ENCODE measurements at regions not wholly inside any gene's neighbourhood (a gene's known extent, or its start where the extent isn't known, plus 50 kb on each side); places are given as distances from the start of the nearest gene placed in this dataset.

DNA sequence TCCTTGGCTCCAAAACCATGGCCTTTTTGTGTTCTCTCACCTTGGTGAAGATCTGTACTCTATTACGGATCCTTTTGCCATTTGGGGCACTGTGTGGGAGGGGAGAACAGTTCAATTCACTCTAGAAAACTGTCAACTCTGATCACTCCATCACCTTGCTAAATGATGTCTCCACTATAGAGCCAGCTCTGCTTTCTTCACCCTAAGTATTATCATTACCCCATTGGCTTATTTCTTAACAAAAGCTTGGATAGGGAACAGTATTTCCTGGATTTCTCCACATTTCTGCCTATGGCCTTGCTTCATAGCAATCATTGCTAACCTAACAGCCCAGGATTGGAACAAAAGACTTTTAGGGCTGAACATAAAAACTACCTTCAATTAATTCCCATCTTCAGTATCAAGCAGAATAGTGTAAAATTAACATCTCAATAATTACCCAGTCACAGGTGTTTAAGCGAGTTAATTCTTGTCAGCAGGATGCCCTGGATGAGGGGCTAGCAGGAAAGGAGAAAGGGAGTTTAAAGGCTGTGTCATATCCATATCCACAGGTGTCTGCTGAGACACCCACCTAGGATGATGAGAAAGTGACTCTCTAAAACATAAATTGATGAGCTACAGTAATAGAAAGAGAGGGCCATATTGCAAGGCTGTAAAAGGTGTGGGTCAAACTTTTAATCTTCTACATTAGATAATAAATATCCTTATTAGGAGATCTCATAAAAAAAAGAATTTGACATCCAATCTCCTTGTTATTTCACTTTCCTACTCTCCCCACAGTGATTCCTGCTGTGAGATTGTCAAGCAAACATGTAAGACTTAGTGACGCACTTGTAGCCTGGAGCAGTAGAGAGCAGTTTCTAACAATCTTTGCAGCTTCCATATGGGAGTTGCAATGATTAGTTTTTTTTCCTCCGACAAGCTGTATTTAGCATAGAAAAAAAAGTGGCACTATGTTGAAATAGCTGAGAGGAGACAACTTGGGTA lies 589.5 kb upstream of the NXPH2 start:
- ChIA-PET CTCF (no interaction called here), POLR2A (no interaction called here)
- DNase-seq: no peak
- H3K27ac Mint-ChIP-seq (ENCODE audit: unreplicated experiment): no peak overlapping the region
- H3K4me1 Mint-ChIP-seq (ENCODE audit: low read depth, unreplicated experiment): no peaks in the 10 kb centered on the region
- Histone ChIP-seq H3K4me3 (ENCODE audit: low read depth, low read length) (no peak overlapping the region), H3K27me3 (replicated peaks; ENCODE audit: control insufficient read depth, insufficient read depth, low read length) (no peaks in the 10 kb centered on the region), H3K36me3 (ENCODE audit: control insufficient read depth, insufficient read depth, low read length) (no peaks in the 10 kb centered on the region), H3K9me3 (no peaks in the 10 kb centered on the region), H3K4me1 (no peaks in the 10 kb centered on the region)
- no peak overlapping the region for H3K4me3 Mint-ChIP-seq (ENCODE audit: unreplicated experiment)
- peaks cover 9% of the 10 kb centered on the region for H3K27me3 Mint-ChIP-seq (ENCODE audit: insufficient read depth, unreplicated experiment)
- no peaks in the 10 kb centered on the region for H3K36me3 Mint-ChIP-seq (ENCODE audit: insufficient read depth, unreplicated experiment)
- no TSS peak for BruUV-seq (replicated peaks)
- intact Hi-C loops (cut with micrococcal nuclease; ENCODE audit: unreplicated experiment): no loop called here
- H3K9me3 Mint-ChIP-seq (ENCODE audit: unreplicated experiment): no peaks in the 10 kb centered on the region
- TF ChIP-seq, protein P1, sequence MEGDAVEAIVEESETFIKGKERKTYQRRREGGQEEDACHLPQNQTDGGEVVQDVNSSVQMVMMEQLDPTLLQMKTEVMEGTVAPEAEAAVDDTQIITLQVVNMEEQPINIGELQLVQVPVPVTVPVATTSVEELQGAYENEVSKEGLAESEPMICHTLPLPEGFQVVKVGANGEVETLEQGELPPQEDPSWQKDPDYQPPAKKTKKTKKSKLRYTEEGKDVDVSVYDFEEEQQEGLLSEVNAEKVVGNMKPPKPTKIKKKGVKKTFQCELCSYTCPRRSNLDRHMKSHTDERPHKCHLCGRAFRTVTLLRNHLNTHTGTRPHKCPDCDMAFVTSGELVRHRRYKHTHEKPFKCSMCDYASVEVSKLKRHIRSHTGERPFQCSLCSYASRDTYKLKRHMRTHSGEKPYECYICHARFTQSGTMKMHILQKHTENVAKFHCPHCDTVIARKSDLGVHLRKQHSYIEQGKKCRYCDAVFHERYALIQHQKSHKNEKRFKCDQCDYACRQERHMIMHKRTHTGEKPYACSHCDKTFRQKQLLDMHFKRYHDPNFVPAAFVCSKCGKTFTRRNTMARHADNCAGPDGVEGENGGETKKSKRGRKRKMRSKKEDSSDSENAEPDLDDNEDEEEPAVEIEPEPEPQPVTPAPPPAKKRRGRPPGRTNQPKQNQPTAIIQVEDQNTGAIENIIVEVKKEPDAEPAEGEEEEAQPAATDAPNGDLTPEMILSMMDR (IDR thresholded peaks at IDR 0.05; ENCODE audit: insufficient read depth in 1 of 2, low read depth in 1 of 2, low read length in 1 of 2, severe bottlenecking in 1 of 2, unreplicated experiment in 1 of 2): no peak

DNA sequence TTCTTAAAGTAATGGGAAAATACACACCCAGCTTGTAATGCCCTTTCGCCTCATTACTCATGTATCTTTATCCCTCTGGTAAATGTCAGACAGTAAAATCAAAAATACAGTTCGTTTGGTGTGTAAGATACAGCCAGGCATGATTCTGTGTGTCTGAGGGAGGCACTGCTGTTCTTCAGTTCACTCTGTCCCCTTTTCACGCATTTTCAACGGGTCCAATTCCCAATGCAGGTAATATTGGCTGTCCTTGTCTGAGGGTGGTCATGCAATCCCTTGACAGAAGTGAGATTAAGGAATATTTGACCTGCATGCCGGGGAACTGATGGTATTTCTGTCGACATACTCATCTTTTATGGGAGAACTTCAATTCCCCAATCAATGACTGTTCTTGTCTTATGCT lies 587.2 kb upstream of the NXPH2 start:
- Histone ChIP-seq H3K36me3 (ENCODE audit: control insufficient read depth, insufficient read depth, low read length) (no peaks in the 10 kb centered on the region), H3K9me3 (no peaks in the 10 kb centered on the region), H3K4me3 (ENCODE audit: low read depth, low read length) (no peak overlapping the region), H3K27me3 (replicated peaks; ENCODE audit: control insufficient read depth, insufficient read depth, low read length) (no peaks in the 10 kb centered on the region), H3K4me1 (no peaks in the 10 kb centered on the region)
- ChIA-PET POLR2A (no interaction called here), CTCF (no interaction called here)
- intact Hi-C loops (cut with micrococcal nuclease; ENCODE audit: unreplicated experiment): no loop called here
- TF ChIP-seq, protein P1 (IDR thresholded peaks at IDR 0.05; ENCODE audit: insufficient read depth in 1 of 2, low read depth in 1 of 2, low read length in 1 of 2, severe bottlenecking in 1 of 2, unreplicated experiment in 1 of 2): no peak
- Mint-ChIP-seq H3K36me3 (ENCODE audit: insufficient read depth, unreplicated experiment) (no peaks in the 10 kb centered on the region), H3K4me3 (ENCODE audit: unreplicated experiment) (no peak overlapping the region), H3K27ac (ENCODE audit: unreplicated experiment) (no peak overlapping the region), H3K9me3 (ENCODE audit: unreplicated experiment) (no peaks in the 10 kb centered on the region), H3K27me3 (ENCODE audit: insufficient read depth, unreplicated experiment) (peaks cover 16% of the 10 kb centered on the region), H3K4me1 (ENCODE audit: low read depth, unreplicated experiment) (no peaks in the 10 kb centered on the region)
- no peak for DNase-seq
- BruUV-seq (replicated peaks): no TSS peak

DNA sequence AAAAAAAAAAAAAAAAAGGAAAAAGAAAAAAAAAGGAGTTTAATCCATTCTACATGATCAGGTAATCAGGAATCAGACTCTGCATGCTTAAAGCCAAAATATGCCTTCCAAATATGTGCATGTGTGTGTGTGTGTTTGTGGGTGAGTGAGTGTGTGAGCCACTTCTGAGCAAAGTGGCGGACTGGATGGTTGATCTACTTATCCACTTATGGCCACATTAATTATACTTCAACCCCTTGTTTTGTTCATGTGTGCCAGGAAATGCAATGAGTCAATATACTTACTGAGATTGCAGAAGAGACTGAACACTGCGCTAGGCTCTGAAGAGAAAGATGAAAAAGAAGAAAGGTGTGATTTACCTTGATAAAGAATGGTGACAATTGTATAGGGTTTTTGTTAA lies 586.5 kb upstream of the NXPH2 start:
- Histone ChIP-seq H3K4me3 (ENCODE audit: low read depth, low read length) (no peak overlapping the region), H3K36me3 (ENCODE audit: control insufficient read depth, insufficient read depth, low read length) (no peaks in the 10 kb centered on the region), H3K9me3 (no peaks in the 10 kb centered on the region), H3K27me3 (replicated peaks; ENCODE audit: control insufficient read depth, insufficient read depth, low read length) (no peaks in the 10 kb centered on the region), H3K4me1 (no peaks in the 10 kb centered on the region)
- no peaks in the 10 kb centered on the region for H3K36me3 Mint-ChIP-seq (ENCODE audit: insufficient read depth, unreplicated experiment)
- H3K9me3 Mint-ChIP-seq (ENCODE audit: unreplicated experiment): no peaks in the 10 kb centered on the region
- H3K4me1 Mint-ChIP-seq (ENCODE audit: low read depth, unreplicated experiment): no peaks in the 10 kb centered on the region
- BruUV-seq (replicated peaks): no TSS peak
- ChIA-PET POLR2A (no interaction called here), CTCF (no interaction called here)
- TF ChIP-seq, protein P1 (IDR thresholded peaks at IDR 0.05; ENCODE audit: insufficient read depth in 1 of 2, low read depth in 1 of 2, low read length in 1 of 2, severe bottlenecking in 1 of 2, unreplicated experiment in 1 of 2): no peak
- peaks cover 17% of the 10 kb centered on the region for H3K27me3 Mint-ChIP-seq (ENCODE audit: insufficient read depth, unreplicated experiment)
- no peak overlapping the region for H3K4me3 Mint-ChIP-seq (ENCODE audit: unreplicated experiment)
- no peak overlapping the region for H3K27ac Mint-ChIP-seq (ENCODE audit: unreplicated experiment)
- intact Hi-C loops (cut with micrococcal nuclease; ENCODE audit: unreplicated experiment): no loop called here
- no peak for DNase-seq

Measured in Caco-2 (cell line).